ENCODE measurements at regions not wholly inside any gene's neighbourhood (a gene's known extent, or its start where the extent isn't known, plus 50 kb on each side); places are given as distances from the start of the nearest gene placed in this dataset.

DNA sequence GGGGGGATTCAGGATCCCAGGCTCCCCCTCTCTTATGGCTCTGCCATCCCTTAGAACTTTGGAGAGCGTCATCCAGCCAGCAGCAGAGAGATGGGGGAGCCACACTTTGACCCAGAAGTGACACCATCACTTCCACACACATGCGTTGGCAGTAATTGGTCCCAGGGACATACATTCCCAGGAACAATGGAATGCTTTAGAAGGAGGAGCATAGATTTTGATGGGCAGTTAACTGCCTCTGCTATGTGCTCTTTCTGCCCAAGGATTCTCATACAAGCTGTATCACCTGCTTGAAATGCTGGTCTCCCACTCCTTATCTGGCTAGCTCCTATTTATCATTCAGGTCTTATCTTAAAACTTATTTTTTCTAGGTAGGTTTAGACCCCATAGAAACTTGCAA, 109.0 kb upstream of the RPH3A start:
- Histone ChIP-seq H3K27me3 (ENCODE audit: insufficient read depth, poor library complexity, severe bottlenecking) (no peaks in the 10 kb centered on the region), H3K4me3 (replicated peaks; ENCODE audit: insufficient read depth, low read length) (no peak overlapping the region), H3K27ac (replicated peaks) (no peak overlapping the region)
- TF ChIP-seq, protein P1, sequence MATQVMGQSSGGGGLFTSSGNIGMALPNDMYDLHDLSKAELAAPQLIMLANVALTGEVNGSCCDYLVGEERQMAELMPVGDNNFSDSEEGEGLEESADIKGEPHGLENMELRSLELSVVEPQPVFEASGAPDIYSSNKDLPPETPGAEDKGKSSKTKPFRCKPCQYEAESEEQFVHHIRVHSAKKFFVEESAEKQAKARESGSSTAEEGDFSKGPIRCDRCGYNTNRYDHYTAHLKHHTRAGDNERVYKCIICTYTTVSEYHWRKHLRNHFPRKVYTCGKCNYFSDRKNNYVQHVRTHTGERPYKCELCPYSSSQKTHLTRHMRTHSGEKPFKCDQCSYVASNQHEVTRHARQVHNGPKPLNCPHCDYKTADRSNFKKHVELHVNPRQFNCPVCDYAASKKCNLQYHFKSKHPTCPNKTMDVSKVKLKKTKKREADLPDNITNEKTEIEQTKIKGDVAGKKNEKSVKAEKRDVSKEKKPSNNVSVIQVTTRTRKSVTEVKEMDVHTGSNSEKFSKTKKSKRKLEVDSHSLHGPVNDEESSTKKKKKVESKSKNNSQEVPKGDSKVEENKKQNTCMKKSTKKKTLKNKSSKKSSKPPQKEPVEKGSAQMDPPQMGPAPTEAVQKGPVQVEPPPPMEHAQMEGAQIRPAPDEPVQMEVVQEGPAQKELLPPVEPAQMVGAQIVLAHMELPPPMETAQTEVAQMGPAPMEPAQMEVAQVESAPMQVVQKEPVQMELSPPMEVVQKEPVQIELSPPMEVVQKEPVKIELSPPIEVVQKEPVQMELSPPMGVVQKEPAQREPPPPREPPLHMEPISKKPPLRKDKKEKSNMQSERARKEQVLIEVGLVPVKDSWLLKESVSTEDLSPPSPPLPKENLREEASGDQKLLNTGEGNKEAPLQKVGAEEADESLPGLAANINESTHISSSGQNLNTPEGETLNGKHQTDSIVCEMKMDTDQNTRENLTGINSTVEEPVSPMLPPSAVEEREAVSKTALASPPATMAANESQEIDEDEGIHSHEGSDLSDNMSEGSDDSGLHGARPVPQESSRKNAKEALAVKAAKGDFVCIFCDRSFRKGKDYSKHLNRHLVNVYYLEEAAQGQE (IDR thresholded peaks at IDR 0.05; ENCODE audit: insufficient replicate concordance, low read depth), result no peak
- TF ChIP-seq SPI1 (IDR thresholded peaks at IDR 0.05; ENCODE audit: borderline replicate concordance, low read depth), result no peak
- TF ChIP-seq POLR2AphosphoS5 (IDR thresholded peaks at IDR 0.05; ENCODE audit: low read depth), result no peak
- TF ChIP-seq, protein P2, sequence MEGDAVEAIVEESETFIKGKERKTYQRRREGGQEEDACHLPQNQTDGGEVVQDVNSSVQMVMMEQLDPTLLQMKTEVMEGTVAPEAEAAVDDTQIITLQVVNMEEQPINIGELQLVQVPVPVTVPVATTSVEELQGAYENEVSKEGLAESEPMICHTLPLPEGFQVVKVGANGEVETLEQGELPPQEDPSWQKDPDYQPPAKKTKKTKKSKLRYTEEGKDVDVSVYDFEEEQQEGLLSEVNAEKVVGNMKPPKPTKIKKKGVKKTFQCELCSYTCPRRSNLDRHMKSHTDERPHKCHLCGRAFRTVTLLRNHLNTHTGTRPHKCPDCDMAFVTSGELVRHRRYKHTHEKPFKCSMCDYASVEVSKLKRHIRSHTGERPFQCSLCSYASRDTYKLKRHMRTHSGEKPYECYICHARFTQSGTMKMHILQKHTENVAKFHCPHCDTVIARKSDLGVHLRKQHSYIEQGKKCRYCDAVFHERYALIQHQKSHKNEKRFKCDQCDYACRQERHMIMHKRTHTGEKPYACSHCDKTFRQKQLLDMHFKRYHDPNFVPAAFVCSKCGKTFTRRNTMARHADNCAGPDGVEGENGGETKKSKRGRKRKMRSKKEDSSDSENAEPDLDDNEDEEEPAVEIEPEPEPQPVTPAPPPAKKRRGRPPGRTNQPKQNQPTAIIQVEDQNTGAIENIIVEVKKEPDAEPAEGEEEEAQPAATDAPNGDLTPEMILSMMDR (IDR thresholded peaks at IDR 0.05; ENCODE audit: insufficient read depth, low read length), result no peak
- TF ChIP-seq GABPA (IDR thresholded peaks at IDR 0.05; ENCODE audit: low read depth), result no peak
- no peak for DNase-seq (ENCODE audit: low read depth in 1 of 2, low spot score in 1 of 2)

DNA sequence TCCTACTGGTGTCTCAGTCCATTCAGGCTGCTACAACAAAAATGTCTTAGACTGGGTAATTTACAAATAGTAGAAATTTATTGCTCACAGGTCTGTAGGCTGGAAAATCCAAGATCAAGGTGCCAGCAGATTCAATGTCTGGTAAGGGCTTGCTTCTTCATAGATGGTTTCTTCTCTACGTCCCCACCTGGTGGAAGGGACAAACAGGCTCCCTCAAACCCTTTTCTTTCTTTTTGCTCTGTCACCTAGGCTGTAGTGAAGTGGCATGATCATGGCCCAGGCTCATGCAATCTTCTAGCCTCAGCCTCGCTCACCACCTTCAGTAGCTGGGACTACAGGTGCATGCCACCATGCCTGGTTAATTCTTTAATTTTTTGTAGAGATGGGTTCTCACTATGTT, 106.8 kb upstream of the RPH3A start:
- Histone ChIP-seq H3K27me3 (ENCODE audit: insufficient read depth, poor library complexity, severe bottlenecking) (peaks cover 3% of the 10 kb centered on the region), H3K4me3 (replicated peaks; ENCODE audit: insufficient read depth, low read length) (no peak overlapping the region), H3K27ac (replicated peaks) (no peak overlapping the region)
- no peak for DNase-seq (ENCODE audit: low read depth in 1 of 2, low spot score in 1 of 2)
- TF ChIP-seq, protein P1 (IDR thresholded peaks at IDR 0.05; ENCODE audit: insufficient replicate concordance, low read depth), result no peak
- no peak for TF ChIP-seq GABPA (IDR thresholded peaks at IDR 0.05; ENCODE audit: low read depth)
- TF ChIP-seq, protein P2 (IDR thresholded peaks at IDR 0.05; ENCODE audit: insufficient read depth, low read length), result no peak
- no peak for TF ChIP-seq POLR2AphosphoS5 (IDR thresholded peaks at IDR 0.05; ENCODE audit: low read depth)
- TF ChIP-seq SPI1 (IDR thresholded peaks at IDR 0.05; ENCODE audit: borderline replicate concordance, low read depth), result no peak

DNA sequence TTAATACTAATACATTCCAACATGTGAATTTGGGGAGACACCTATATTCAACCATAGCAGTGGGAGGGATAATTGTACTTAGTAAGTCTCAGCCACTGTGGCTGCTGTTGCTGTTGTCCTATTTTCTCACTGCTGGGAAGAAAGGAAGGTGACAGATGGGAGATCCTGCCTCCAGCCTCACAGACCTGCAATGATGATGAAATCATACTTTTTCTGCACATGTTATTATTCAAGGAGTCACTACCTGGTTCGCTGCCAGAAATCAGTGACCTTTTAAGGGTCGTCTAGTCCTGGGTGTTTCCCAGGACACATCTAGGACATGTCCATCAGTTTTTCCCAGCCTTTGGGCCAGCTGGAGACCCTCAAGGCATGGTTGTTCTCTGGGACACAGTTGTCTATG, 106.2 kb upstream of the RPH3A start:
- Histone ChIP-seq H3K27ac (replicated peaks) (no peak overlapping the region), H3K4me3 (replicated peaks; ENCODE audit: insufficient read depth, low read length) (no peak overlapping the region), H3K27me3 (ENCODE audit: insufficient read depth, poor library complexity, severe bottlenecking) (peaks cover 3% of the 10 kb centered on the region)
- DNase-seq (ENCODE audit: low read depth in 1 of 2, low spot score in 1 of 2), result no peak
- TF ChIP-seq, protein P1 (IDR thresholded peaks at IDR 0.05; ENCODE audit: insufficient replicate concordance, low read depth), result no peak
- TF ChIP-seq GABPA (IDR thresholded peaks at IDR 0.05; ENCODE audit: low read depth) (no peak), SPI1 (IDR thresholded peaks at IDR 0.05; ENCODE audit: borderline replicate concordance, low read depth) (no peak), POLR2AphosphoS5 (IDR thresholded peaks at IDR 0.05; ENCODE audit: low read depth) (no peak)
- TF ChIP-seq, protein P2 (IDR thresholded peaks at IDR 0.05; ENCODE audit: insufficient read depth, low read length), result no peak
